ENCODE measurements at regions not wholly inside any gene's neighbourhood (a gene's known extent, or its start where the extent isn't known, plus 50 kb on each side); places are given as distances from the start of the nearest gene placed in this dataset.

DNA sequence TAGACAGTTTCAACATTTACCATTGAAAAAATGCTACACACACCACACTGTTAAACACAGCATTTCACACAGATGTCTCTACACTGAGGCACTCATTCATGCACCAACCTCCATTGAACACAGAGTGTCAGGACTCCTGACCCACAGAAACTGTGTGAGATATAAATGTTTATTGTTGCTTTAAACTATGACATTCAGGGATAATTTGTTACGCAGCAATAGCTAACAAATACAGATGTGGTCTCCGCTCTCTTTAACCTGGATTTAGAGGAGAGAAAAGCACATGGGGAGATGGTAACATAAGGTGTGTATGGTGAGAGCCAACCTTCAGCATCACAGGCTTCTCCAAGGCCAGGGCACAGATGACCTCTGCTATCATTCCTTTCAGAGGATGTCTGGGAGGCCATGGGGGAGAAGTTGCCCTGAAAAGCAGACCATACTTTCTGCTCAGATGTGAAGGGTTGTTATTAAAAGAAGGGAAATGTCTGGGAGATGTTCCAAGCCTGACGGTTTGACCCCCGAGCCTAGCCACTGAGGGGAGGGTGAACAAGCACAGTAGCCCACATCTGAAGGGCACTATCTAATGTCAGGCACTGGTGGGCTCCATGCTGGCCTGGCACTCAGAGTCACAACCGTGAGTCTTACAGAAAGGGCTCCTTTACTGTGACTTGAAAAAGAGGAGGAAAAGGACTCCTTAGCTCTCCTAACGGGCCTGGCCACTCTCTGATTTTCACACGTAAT lies 284.5 kb upstream of the TLE3 start:
- no peak for DNase-seq (ENCODE audit: low spot score)
- TF ChIP-seq, protein P1, sequence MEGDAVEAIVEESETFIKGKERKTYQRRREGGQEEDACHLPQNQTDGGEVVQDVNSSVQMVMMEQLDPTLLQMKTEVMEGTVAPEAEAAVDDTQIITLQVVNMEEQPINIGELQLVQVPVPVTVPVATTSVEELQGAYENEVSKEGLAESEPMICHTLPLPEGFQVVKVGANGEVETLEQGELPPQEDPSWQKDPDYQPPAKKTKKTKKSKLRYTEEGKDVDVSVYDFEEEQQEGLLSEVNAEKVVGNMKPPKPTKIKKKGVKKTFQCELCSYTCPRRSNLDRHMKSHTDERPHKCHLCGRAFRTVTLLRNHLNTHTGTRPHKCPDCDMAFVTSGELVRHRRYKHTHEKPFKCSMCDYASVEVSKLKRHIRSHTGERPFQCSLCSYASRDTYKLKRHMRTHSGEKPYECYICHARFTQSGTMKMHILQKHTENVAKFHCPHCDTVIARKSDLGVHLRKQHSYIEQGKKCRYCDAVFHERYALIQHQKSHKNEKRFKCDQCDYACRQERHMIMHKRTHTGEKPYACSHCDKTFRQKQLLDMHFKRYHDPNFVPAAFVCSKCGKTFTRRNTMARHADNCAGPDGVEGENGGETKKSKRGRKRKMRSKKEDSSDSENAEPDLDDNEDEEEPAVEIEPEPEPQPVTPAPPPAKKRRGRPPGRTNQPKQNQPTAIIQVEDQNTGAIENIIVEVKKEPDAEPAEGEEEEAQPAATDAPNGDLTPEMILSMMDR (IDR thresholded peaks at IDR 0.05; ENCODE audit: extremely low read depth, insufficient read depth, missing control alignments): no peak
- in situ Hi-C loops (cut with MboI; ENCODE audit: low pct_unique_long_range_greater_than_20kb, low sequenced_read_pairs, unreplicated experiment): no loop called here

GRCh38 chr15:70379938-70380883 lies 282.5 kb upstream of the TLE3 start:
- TF ChIP-seq, protein P1 (IDR thresholded peaks at IDR 0.05; ENCODE audit: extremely low read depth, insufficient read depth, missing control alignments): no peak
- in situ Hi-C loops (cut with MboI; ENCODE audit: low pct_unique_long_range_greater_than_20kb, low sequenced_read_pairs, unreplicated experiment): no loop called here
- DNase-seq (ENCODE audit: low spot score): no peak

- in situ Hi-C loops (cut with MboI; ENCODE audit: low pct_unique_long_range_greater_than_20kb, low sequenced_read_pairs, unreplicated experiment): no loop called here
- TF ChIP-seq, protein P1 (IDR thresholded peaks at IDR 0.05; ENCODE audit: extremely low read depth, insufficient read depth, missing control alignments): no peak
These were observed 281.4 kb upstream of the TLE3 start for GRCh38 chr15:70379134-70379533.

GRCh38 chr15:70378126-70379031 lies 280.7 kb upstream of the TLE3 start:
- DNase-seq (ENCODE audit: low spot score): no peak
- TF ChIP-seq, protein P1 (IDR thresholded peaks at IDR 0.05; ENCODE audit: extremely low read depth, insufficient read depth, missing control alignments): no peak
- in situ Hi-C loops (cut with MboI; ENCODE audit: low pct_unique_long_range_greater_than_20kb, low sequenced_read_pairs, unreplicated experiment): no loop called here

More at GRCh38 chr15:70379134-70379533, 281.4 kb upstream of the TLE3 start:
- DNase-seq (ENCODE audit: low spot score): no peak

GRCh38 chr15:70376929-70377691 lies 279.4 kb upstream of the TLE3 start:
- in situ Hi-C loops (cut with MboI; ENCODE audit: low pct_unique_long_range_greater_than_20kb, low sequenced_read_pairs, unreplicated experiment): no loop called here
- no peak for DNase-seq (ENCODE audit: low spot score)
- TF ChIP-seq, protein P1 (IDR thresholded peaks at IDR 0.05; ENCODE audit: extremely low read depth, insufficient read depth, missing control alignments): no peak

All from GM13977 (cell line).